Tibial nerve (tissue), 4 donors: ENCODE measurements at regions not wholly inside any gene's neighbourhood (a gene's known extent, or its start where the extent isn't known, plus 50 kb on each side); places are given as distances from the start of the nearest gene placed in this dataset.
A peak's percentile ranks its signal among the peaks of the same experiment; 100 is the strongest.

ENCODE experiments used
- DNase-seq, 2 donors: peaks; one replicate each; pipeline ENCODE4 v3.0.0-alpha.2; 2019; ENCODE audit warnings: low spot score in 2 of 2
- H3K27ac ChIP-seq, 4 donors: fragments of 200-600 bp; sonication (generic) in 3 of 4; one replicate each; pipeline ENCODE4 v1.5.1; 2017 to 2019; ENCODE audit warnings: mild to moderate bottlenecking in 1 of 4
- H3K27me3 ChIP-seq, 2 donors: fragments of 200-600 bp; sonication (generic) in 1 of 2; one replicate each; pipeline versions ENCODE4 v1.5.1 to v1.6.0; 2017 to 2019
- H3K36me3 ChIP-seq, 3 donors: fragments of 200-600 bp; sonication (generic); one replicate each; pipeline ENCODE4 v1.5.1; 2018 to 2019
- H3K4me1 ChIP-seq, 4 donors: fragments of 200-600 bp; sonication (generic) in 3 of 4; one replicate each; pipeline ENCODE4 v1.5.1; 2017 to 2019
- H3K4me3 ChIP-seq, 4 donors: fragments of 200-600 bp; sonication (generic) in 3 of 4; one replicate each; pipeline ENCODE4 v1.5.1; 2017 to 2019; ENCODE audit warnings: mild to moderate bottlenecking in 1 of 4, moderate library complexity in 1 of 4
- H3K9me3 ChIP-seq, 4 donors: fragments of 200-600 bp; sonication (generic) in 3 of 4; one replicate each; pipeline ENCODE4 v1.5.1; 2017 to 2019
- CTCF ChIP-seq, 5 experiments: fragments of 200-600 bp in 3 of 5; fragments of 450-650 bp in 2 of 5; sonication (generic) in 3 of 5; IDR thresholded peaks; one replicate each; pipeline ENCODE4 v1.5.1; 2016 to 2019; ENCODE audit warnings: antibody characterized with exemption in 5 of 5, mild to moderate bottlenecking in 3 of 5, moderate library complexity in 2 of 5
- EP300 ChIP-seq, 2 donors: sonication (generic); formaldehyde crosslinking; IDR thresholded peaks; one replicate each; pipeline ENCODE4 v1.6.1; 2017; ENCODE audit warnings: antibody characterized with exemption in 2 of 2, mild to moderate bottlenecking in 1 of 2
- POLR2A ChIP-seq, 2 donors: fragments of 450-650 bp; IDR thresholded peaks; one replicate each; pipeline ENCODE4 v1.6.1; 2017; ENCODE audit warnings: antibody characterized with exemption in 2 of 2, mild to moderate bottlenecking in 2 of 2, moderate library complexity in 2 of 2
- WGBS, 2 donors: methylation state at CpG; one replicate each; pipeline ENCODE4 v1.1.5; 2018; 5-methylcytosine and 5-hydroxymethylcytosine counted together

GRCh38 chr6:2360126-2360525 lies 114.7 kb upstream of the GMDS start:
- Histone ChIP-seq H3K4me1 (no peaks in the 10 kb centered on the region), H3K36me3 (peaks cover 0 to 15% (median 0%) of the 10 kb centered on the region in 3 donors), H3K27me3 (no peaks in the 10 kb centered on the region), H3K9me3 (no peaks in the 10 kb centered on the region), H3K27ac (no peak overlapping the region), H3K4me3 (no peak overlapping the region)
- 81 to 96% methylated on average over 5 of the region's 5 CpGs for WGBS, 2 donors
- DNase-seq: no peak
- TF ChIP-seq POLR2A (IDR thresholded peaks at IDR 0.05) (no peak), CTCF (IDR thresholded peaks at IDR 0.05) (no peak), EP300 (IDR thresholded peaks at IDR 0.05) (no peak)

GRCh38 chr6:2355150-2355549 lies 109.7 kb upstream of the GMDS start:
- peaks cover 0 to 29% (median 0%) of the 10 kb centered on the region in 4 donors for H3K4me1 ChIP-seq
- 47 to 58% methylated on average over 3 of the region's 3 CpGs for WGBS, 2 donors
- H3K4me3 ChIP-seq: no peak overlapping the region
- no peaks in the 10 kb centered on the region for H3K9me3 ChIP-seq
- peaks cover 0 to 3% (median 0%) of the 10 kb centered on the region in 3 donors for H3K36me3 ChIP-seq
- H3K27me3 ChIP-seq: no peaks in the 10 kb centered on the region
- DNase-seq: no peak
- TF ChIP-seq CTCF (IDR thresholded peaks at IDR 0.05) (no peak), POLR2A (IDR thresholded peaks at IDR 0.05) (no peak), EP300 (IDR thresholded peaks at IDR 0.05) (no peak)
- no peak overlapping the region for H3K27ac ChIP-seq

GRCh38 chr6:2354138-2354491 lies 108.7 kb upstream of the GMDS start:
- DNase-seq: no peak
- Histone ChIP-seq H3K4me1 (peaks cover 0 to 29% (median 0%) of the 10 kb centered on the region in 4 donors), H3K36me3 (no peaks in the 10 kb centered on the region), H3K4me3 (no peak overlapping the region), H3K27ac (peak overlapping the region in 1 of 4 donors; percentile 64), H3K27me3 (no peaks in the 10 kb centered on the region), H3K9me3 (no peaks in the 10 kb centered on the region)
- WGBS, 2 donors: 59 to 64% methylated on average over 6 of the region's 6 CpGs
- TF ChIP-seq POLR2A (IDR thresholded peaks at IDR 0.05) (no peak), EP300 (IDR thresholded peaks at IDR 0.05) (no peak), CTCF (IDR thresholded peaks at IDR 0.05) (peak in 1 of 5 experiments; percentile 5)

GRCh38 chr6:2353412-2354137 lies 108.2 kb upstream of the GMDS start:
- Histone ChIP-seq H3K27me3 (no peaks in the 10 kb centered on the region), H3K36me3 (no peaks in the 10 kb centered on the region), H3K4me3 (no peak overlapping the region), H3K4me1 (peaks cover 0 to 29% (median 0%) of the 10 kb centered on the region in 4 donors), H3K9me3 (no peaks in the 10 kb centered on the region), H3K27ac (peak overlapping the region in 3 of 4 donors; percentile 7 to 64 (median 51))
- peak; percentile 61 to 89 for DNase-seq
- 47 to 53% methylated on average over 10 of the region's 10 CpGs for WGBS, 2 donors
- TF ChIP-seq POLR2A (IDR thresholded peaks at IDR 0.05) (no peak), CTCF (IDR thresholded peaks at IDR 0.05) (peak; percentile 65 to 82 (median 76)), EP300 (IDR thresholded peaks at IDR 0.05) (peak in 1 of 2 donors; percentile 52)

GRCh38 chr6:2351807-2352431 lies 106.5 kb upstream of the GMDS start:
- 68 to 72% methylated on average over 4 of the region's 4 CpGs for WGBS, 2 donors
- H3K4me1 ChIP-seq: peaks cover 0 to 29% (median 0%) of the 10 kb centered on the region in 4 donors

More at GRCh38 chr6:2351807-2352431, 106.5 kb upstream of the GMDS start:
- DNase-seq: no peak
- Histone ChIP-seq H3K36me3 (no peaks in the 10 kb centered on the region), H3K9me3 (no peaks in the 10 kb centered on the region), H3K4me3 (no peak overlapping the region), H3K27me3 (no peaks in the 10 kb centered on the region), H3K27ac (peak overlapping the region in 2 of 4 donors; percentile 36 to 73)
- no peak for TF ChIP-seq POLR2A (IDR thresholded peaks at IDR 0.05)
- TF ChIP-seq CTCF (IDR thresholded peaks at IDR 0.05): no peak
- TF ChIP-seq EP300 (IDR thresholded peaks at IDR 0.05): no peak
